NCI-H1694 (cell line): ENCODE measurements at regions not wholly inside any gene's neighbourhood (a gene's known extent, or its start where the extent isn't known, plus 50 kb on each side); places are given as distances from the start of the nearest gene placed in this dataset.
"Not testable (repeated sequence)": the region's sequence is repeated elsewhere in the genome, so short reads cannot be mapped to it uniquely, and the experiment has no call there.

Source experiments
- DNase-seq: peaks from one replicate; lab custom pipeline; 2025; lab: John Stamatoyannopoulos, UW

DNA sequence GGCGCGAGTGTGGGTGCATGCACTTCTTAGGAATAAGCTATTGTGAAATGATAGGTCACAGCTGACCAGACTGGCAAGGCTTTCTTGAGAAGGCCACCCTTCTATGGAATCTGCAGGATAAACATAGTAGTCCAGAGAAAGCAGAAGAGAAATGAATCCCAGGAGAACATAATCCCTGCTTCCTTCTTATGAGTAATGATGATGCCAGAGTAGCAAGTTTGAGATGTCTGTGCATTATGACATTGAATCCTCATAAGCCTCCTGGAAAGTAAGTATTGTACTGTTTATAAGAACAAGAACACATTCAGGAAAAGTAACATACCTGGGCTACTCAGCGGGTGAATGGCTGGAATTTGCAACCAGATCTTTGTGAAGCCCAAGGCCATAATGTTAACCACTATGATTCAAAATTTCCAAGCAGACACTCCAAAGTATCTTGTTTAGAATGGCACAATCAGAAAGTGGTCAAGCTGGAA, 272.1 kb upstream of the HS3ST1 start:
- no peak for DNase-seq

GRCh38 chr4:11698846-11699590, 270.3 kb upstream of the HS3ST1 start:
- DNase-seq = no peak

DNA sequence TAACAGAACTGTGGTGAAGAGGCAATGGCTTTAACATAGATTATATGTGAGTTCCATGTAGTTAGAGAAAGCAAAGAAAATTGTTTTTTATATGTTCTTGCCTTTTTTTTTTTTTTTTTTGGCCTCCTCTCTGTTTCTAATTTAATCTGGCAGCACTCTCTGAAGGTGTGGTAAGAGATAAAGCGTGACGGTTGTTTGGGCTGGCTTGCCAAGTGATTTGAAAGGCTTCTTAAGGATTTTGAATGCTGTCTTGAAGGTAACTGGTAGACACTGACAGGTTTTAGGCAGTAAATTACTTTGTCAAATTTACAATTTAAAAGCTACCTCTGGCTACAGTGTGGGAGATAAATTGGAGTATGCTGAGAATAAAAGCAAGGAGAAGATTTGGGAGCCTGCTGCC, 269.3 kb upstream of the HS3ST1 start:
- no peak for DNase-seq

- DNase-seq = no peak
Measured at GRCh38 chr4:11693693-11694092, 265.0 kb upstream of the HS3ST1 start.

GRCh38 chr4:11691236-11691635, 262.5 kb upstream of the HS3ST1 start:
- no peak for DNase-seq

DNA sequence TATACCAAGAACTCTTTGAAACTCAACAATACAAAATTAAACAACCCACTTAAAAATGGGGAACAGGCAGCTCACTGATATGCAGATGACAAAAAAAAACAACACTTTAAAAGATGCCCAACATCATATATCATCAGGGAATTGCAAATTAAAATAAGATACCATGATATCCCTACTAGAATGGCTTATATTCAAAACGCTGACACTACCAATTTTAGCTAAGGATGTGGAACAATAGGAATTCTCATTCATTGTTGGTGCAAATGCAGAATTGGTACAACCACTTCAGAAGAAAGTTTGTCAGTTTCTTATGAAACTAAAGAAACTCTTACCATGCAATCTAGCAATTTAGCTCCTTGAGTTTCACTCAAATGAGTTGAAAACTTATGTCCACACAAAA, 259.0 kb upstream of the HS3ST1 start:
- DNase-seq = no peak

GRCh38 chr4:11685481-11685880, 256.8 kb upstream of the HS3ST1 start:
- DNase-seq = no peak

- no peak for DNase-seq
Measured at GRCh38 chr4:11675051-11675800, 246.5 kb upstream of the HS3ST1 start.

DNA sequence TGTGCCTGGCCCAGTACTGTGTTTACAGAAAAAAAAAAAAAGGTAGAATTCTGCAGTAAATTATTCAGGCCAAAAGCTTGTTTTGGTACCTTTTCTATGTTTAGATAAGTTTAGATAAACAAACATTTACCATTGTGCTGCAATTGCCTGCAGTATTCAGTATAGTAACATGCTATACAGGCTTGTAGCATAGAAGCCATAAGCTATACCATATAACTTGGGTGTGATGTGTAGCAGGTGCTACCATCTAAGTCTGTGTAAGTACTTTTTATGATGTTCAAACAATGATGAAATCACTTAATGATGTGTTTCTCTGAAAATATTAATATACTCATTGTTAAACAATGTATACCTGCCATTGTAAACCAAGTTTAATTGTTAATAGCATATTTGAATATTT, 241.6 kb upstream of the HS3ST1 start:
- no peak for DNase-seq

DNA sequence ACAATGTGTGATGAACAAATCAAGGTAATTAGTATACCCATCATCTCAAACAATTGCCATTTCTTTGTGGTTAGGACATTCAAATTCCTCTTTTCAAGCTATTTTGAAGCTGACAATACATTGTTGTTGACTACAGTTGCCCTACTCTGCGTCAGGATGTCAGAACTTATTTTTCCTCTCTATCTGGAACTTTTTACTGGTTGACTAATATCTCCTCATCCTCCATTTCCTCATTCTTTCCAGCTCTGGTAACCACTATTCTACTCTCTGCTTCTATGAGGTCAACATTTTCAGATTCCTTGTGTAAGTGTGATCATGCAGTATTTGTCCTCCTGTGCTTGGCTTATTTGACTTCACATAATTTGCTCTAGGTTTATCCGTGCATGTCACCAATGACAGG, 240.5 kb upstream of the HS3ST1 start:
- no peak for DNase-seq

- no peak for DNase-seq
Measured at GRCh38 chr4:11663114-11663513, 234.4 kb upstream of the HS3ST1 start.

DNA sequence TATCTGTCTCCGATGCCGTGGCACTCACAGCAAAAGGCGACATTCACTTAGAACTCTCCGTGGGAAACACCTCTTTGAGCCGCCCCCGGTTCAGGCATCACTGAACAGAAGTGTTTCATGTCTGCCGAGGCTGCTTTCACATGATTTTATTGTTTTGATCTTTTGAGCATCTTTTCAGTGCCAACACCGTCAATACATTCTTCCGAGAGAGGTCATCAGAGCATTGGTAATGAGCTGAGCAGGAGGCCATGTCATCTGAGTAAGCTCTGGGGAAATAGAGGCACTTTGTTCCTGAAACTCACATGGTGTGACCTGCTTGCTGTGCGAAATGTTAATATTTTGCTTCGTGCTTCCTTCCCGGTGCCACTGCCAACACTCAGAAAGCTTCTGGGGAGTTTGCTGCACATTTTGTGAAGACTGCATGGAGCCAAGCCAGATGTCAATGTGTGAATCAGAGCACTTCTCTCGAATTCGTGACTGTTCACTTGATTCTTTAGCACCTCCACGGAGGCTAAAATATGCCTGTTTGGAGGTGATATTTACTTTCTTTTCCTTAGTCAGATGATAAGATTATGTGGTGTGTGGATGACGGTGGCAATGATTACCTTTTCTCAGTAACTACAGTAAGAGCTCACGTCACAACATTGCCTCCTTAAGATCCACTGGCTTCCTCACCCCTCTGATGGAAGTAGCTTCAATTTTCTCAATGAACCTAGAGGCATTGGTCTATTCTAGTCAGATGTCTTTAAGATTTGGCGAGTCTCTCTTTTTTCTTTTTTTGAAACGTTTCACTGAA, 222.3 kb upstream of the HS3ST1 start:
- no peak for DNase-seq

DNA sequence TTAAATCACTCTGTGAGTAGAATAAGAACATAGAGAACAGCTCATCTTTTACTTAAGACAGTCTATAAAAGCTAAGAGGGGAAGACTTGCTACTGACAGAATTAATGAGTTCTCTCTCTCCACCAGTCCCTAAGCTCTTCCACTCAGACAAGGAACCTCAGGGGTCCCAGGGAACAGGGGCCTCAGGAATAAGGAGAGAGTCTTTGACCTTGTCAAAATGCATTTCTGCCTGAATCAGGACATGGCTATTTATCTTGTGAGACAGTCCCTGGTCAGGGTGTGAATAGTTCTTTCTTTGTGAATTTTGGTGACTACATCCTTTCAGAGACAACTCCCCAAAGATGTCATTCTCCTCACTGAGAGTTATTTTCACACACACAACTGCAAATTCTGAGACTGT, 218.7 kb upstream of the HS3ST1 start:
- no peak for DNase-seq

DNA sequence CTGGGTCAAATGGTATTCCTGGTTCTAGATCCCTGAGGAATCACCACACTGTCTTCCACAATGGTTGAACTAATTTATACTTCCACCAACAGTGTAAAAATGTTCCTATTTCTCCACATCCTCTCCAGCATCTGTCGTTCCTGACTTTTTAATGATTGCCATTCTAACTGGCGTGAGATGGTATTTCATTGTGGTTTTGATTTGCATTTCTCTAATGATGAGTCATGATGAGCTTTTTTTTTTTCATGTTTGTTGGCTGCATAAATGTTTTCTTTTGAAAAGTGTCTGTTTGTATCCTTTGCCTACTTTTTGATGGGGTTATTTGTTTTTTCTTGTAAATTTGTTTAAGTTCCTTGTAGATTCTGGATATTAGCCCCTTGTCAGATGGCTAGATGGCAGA, 214.4 kb upstream of the HS3ST1 start:
- DNase-seq = not testable (repeated sequence)

- DNase-seq = no peak
Measured at GRCh38 chr4:11640584-11640983, 211.9 kb upstream of the HS3ST1 start.

- no peak for DNase-seq
Measured at GRCh38 chr4:11636551-11636950, 207.9 kb upstream of the HS3ST1 start.

DNA sequence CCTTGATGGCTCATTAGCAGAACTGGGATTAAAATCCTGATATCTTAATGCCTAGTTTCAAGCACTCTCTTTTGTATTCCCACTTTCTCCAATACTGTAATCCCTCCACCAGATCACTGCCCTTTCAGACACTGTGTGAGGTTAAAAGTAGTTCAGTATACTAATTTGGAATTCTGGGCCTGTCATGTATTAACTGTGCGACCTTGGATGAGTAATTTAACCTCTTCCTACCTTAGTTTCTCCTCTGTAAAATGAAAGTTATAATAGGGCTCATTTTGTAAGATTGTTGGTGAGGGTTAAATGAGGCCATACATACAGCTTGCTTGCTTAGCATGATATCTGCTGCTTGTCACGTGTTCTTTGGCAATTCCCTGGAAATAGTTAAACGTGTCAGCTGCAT, 207.3 kb upstream of the HS3ST1 start:
- no peak for DNase-seq

DNA sequence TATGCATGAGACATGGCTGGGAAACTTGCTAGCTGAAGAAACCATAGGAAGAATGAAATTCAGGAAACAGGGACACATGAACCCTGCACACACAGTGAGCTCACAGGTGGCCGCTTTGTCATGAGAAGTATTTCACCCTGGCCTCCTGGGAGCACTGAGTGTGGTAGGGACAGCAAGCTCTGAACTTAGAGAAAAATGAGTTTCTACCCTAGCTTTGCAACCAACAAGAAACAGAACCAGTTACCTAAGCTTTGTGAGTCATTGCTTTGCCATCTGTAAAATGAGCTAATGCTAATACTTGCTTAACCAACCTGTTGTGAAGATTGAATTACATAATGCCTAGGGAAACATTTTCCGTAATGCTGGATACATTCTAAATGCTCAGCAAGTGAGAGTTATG, 206.6 kb upstream of the HS3ST1 start:
- no peak for DNase-seq

- no peak for DNase-seq
Measured at GRCh38 chr4:11634283-11634682, 205.6 kb upstream of the HS3ST1 start.

DNA sequence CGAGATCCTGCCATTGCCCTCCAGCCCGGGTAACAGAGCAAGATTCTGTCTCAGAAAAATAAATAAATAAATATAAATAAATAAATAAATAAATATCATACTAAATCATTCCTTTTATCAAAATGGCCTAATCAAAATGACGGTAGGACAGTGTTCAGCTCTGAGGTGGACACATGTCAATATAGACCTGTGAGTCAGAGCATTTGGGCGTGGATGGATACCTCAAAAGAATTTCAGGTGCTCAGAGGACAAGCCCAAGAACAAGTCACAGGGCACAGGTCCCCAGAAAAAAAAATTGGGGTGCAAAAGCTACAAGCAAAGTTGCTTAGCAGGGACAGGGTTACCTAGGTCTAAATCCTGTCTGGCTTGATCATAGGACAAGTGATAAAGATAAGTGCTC, 204.7 kb upstream of the HS3ST1 start:
- no peak for DNase-seq

- DNase-seq = no peak
Measured at GRCh38 chr4:11632483-11632882, 203.8 kb upstream of the HS3ST1 start.

GRCh38 chr4:11632025-11632424, 203.3 kb upstream of the HS3ST1 start:
- no peak for DNase-seq

DNA sequence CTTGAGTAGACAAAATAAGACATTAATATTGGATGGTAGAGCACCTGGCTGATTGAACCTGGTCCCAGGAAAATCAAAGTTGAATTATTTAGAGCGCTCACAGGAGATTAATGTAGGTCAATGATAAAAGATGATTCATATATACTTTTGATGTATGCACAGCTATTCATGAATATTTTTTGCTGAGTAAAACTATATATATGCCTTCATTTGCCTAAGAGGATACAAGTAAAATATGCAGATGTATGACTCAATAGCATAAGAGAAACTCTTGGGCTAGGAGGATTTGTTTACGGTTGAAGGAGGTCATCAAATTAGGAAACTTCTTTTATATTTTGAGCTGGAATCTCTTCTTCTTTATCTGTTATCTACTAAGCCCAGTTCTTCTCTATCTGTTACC, 202.7 kb upstream of the HS3ST1 start:
- no peak for DNase-seq
